WTC11 (cell line): ENCODE measurements at regions not wholly inside any gene's neighbourhood (a gene's known extent, or its start where the extent isn't known, plus 50 kb on each side); places are given as distances from the start of the nearest gene placed in this dataset.
A peak's percentile ranks its signal among the peaks of the same experiment; 100 is the strongest.

Experiments
- ATAC-seq: fragments of 200-7000 bp; cut with Tn5 transposase; 2 replicates; pipeline ENCODE4 v1.10.0; 2021; ENCODE audit warnings: mild to moderate bottlenecking, moderate library complexity
- CTCF ChIA-PET: fragments of 300-600 bp; sonication (Branson Sonifier 250); formaldehyde crosslinking; loops from one replicate; lab custom pipeline; 2021; ENCODE audit warnings: antibody characterized with exemption; lab: Charles Lee
- POLR2A ChIA-PET: fragments of 350-600 bp; sonication (Branson Sonifier 250); formaldehyde crosslinking; loops from one replicate; lab custom pipeline; 2021; ENCODE audit warnings: antibody characterized with exemption; lab: Charles Lee
- DNase-seq: peaks from one replicate; pipeline ENCODE4 v3.0.0; 2021; ENCODE audit warnings: low spot score
- H3K27ac Mint-ChIP-seq: 2 replicates; pipeline ENCODE4 v1.8.0; 2021; ENCODE audit warnings: mixed read lengths
- H3K27me3 Mint-ChIP-seq: 2 replicates; pipeline ENCODE4 v1.8.0; 2021; ENCODE audit warnings: low read depth, mild to moderate bottlenecking, moderate library complexity, mixed read lengths
- H3K36me3 Mint-ChIP-seq: 2 replicates; pipeline ENCODE4 v1.8.0; 2021; ENCODE audit warnings: mixed read lengths
- H3K4me1 Mint-ChIP-seq: 2 replicates; pipeline ENCODE4 v1.8.0; 2022; ENCODE audit warnings: mixed read lengths
- H3K4me3 Mint-ChIP-seq: 2 replicates; pipeline ENCODE4 v1.8.0; 2021; ENCODE audit warnings: mild to moderate bottlenecking, moderate library complexity, mixed read lengths
- H3K9me3 Mint-ChIP-seq: 2 replicates; pipeline ENCODE4 v1.8.0; 2021; ENCODE audit warnings: mixed read lengths
- ETV6 ChIP-seq: sonication (generic); formaldehyde crosslinking; IDR thresholded peaks from 2 replicates; pipeline ENCODE4 v1.8.1; 2022; ENCODE audit warnings: mild to moderate bottlenecking, missing genetic modification reagents
- FOXK1 ChIP-seq: sonication (generic); formaldehyde crosslinking; IDR thresholded peaks from 2 replicates; pipeline ENCODE4 v1.8.0; 2022; ENCODE audit warnings: mild to moderate bottlenecking, moderate library complexity, missing genetic modification reagents
- MXD4 ChIP-seq: fragments of 250-450 bp; sonication (Bioruptor Pico); IDR thresholded peaks from 2 replicates; pipeline ENCODE4 v1.8.0; 2021; ENCODE audit warnings: mild to moderate bottlenecking, moderate library complexity, borderline replicate concordance
- MYBL2 ChIP-seq: sonication (generic); formaldehyde crosslinking; IDR thresholded peaks from 2 replicates; pipeline ENCODE4 v1.8.1; 2023; ENCODE audit warnings: mild to moderate bottlenecking, moderate library complexity, missing genetic modification reagents
- NFATC4 ChIP-seq: fragments of 250-450 bp; sonication (Bioruptor Pico); IDR thresholded peaks from 2 replicates; pipeline ENCODE4 v1.9.0; 2021; ENCODE audit warnings: mild to moderate bottlenecking
- NFE2L1 ChIP-seq: sonication (generic); formaldehyde crosslinking; IDR thresholded peaks from 2 replicates; pipeline ENCODE4 v1.8.1; 2023; ENCODE audit warnings: missing genetic modification reagents
- NFYB ChIP-seq: sonication (generic); formaldehyde crosslinking; conservative IDR thresholded peaks from 2 replicates; pipeline ENCODE4 v1.8.0; 2022; ENCODE audit warnings: low read depth, missing genetic modification reagents
- OVOL2 ChIP-seq: fragments of 250-450 bp; sonication (Bioruptor Pico); IDR thresholded peaks from 2 replicates; pipeline ENCODE4 v1.9.0; 2021; ENCODE audit warnings: mild to moderate bottlenecking, borderline replicate concordance
- PRRX2 ChIP-seq: fragments of 250-450 bp; sonication (Bioruptor Pico); IDR thresholded peaks from 2 replicates; pipeline ENCODE4 v1.8.0; 2021; ENCODE audit warnings: mild to moderate bottlenecking
- RELA ChIP-seq: sonication (generic); formaldehyde crosslinking; IDR thresholded peaks from 2 replicates; pipeline ENCODE4 v1.8.1; 2022; ENCODE audit warnings: missing genetic modification reagents, mild to moderate bottlenecking, borderline replicate concordance
- SP1 ChIP-seq: sonication (generic); formaldehyde crosslinking; conservative IDR thresholded peaks from 2 replicates; pipeline ENCODE4 v1.8.1; 2022; ENCODE audit warnings: missing genetic modification reagents
- TP53 ChIP-seq: sonication (generic); formaldehyde crosslinking; IDR thresholded peaks from 2 replicates; pipeline ENCODE4 v1.8.1; 2023; ENCODE audit warnings: mild to moderate bottlenecking, missing genetic modification reagents
- ZNF232 ChIP-seq: sonication (generic); formaldehyde crosslinking; IDR thresholded peaks from 2 replicates; pipeline ENCODE4 v1.8.0; 2022; ENCODE audit warnings: mild to moderate bottlenecking, missing genetic modification reagents
- ZNF263 ChIP-seq: sonication (generic); formaldehyde crosslinking; IDR thresholded peaks from 2 replicates; pipeline ENCODE4 v1.8.1; 2022; ENCODE audit warnings: low read depth, mild to moderate bottlenecking, moderate library complexity, missing genetic modification reagents
- ZNF317 ChIP-seq: sonication (generic); formaldehyde crosslinking; IDR thresholded peaks from 2 replicates; pipeline ENCODE4 v1.8.1; 2023; ENCODE audit warnings: low read depth, mild to moderate bottlenecking, moderate library complexity, missing genetic modification reagents, borderline replicate concordance
- ZNF671 ChIP-seq: fragments of 250-450 bp; sonication (Bioruptor Pico); IDR thresholded peaks from 2 replicates; pipeline ENCODE4 v1.8.0; 2021; ENCODE audit warnings: mild to moderate bottlenecking
- TF ChIP-seq, protein P1 (sequence below): sonication (generic); formaldehyde crosslinking; IDR thresholded peaks from 2 replicates; pipeline ENCODE4 v1.8.0; 2022; ENCODE audit warnings: mild to moderate bottlenecking, missing genetic modification reagents
- TF ChIP-seq, protein P2 (sequence below): sonication (generic); formaldehyde crosslinking; IDR thresholded peaks from 2 replicates; pipeline ENCODE4 v1.8.1; 2022; ENCODE audit warnings: missing genetic modification reagents, borderline replicate concordance
- TF ChIP-seq, protein P3 (sequence below): sonication (generic); formaldehyde crosslinking; IDR thresholded peaks from 2 replicates; pipeline ENCODE4 v1.8.0; 2023; ENCODE audit warnings: mild to moderate bottlenecking, missing genetic modification reagents
- TF ChIP-seq, protein P4 (sequence below): fragments of 250-450 bp; sonication (Bioruptor Pico); IDR thresholded peaks from 2 replicates; pipeline ENCODE4 v1.9.0; 2021; ENCODE audit warnings: mild to moderate bottlenecking

DNA sequence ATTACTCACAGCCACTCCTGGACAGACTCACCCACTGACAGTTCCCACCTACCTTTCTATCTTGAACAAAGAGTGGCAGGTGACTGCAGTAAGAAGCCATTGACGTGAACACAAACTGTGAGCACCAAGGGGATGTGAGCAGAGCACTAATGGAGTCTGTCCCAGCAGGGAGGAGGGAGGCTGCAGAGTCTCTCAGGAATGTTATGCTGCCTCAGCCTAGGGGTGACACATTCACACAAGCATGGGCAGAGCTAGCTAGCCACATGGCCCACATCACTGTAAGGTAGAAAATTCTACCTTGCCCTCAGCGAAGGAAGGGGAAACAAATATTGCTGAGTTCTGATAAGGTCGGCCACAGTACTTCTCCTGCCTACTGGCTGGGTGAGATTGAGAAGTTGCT is 56.8 kb upstream of the PTGFRN start:
- H3K36me3 Mint-ChIP-seq: peaks cover 3% of the 10 kb centered on the region; the same call in 1 of the 2 replicates
- ChIA-PET CTCF (interaction anchor here (0.6 to 1.6 kb wide), 5 partner anchors 26 to 207 kb away, joined by 3 to 12 read pairs (median 4); partner anchors contain the start of gene TTF2), POLR2A (interaction anchor here (1.0 to 1.3 kb wide), 2 partner anchors 26 to 29 kb away, joined by 3 read pairs; no protein-coding TSS in a partner anchor)
- ATAC-seq (peak; percentile 34), DNase-seq (no peak)
- H3K4me3 Mint-ChIP-seq: no peak overlapping the region
- peak overlapping the region; percentile 93 for H3K27ac Mint-ChIP-seq
- peaks cover 5% of the 10 kb centered on the region; the same call in 1 of the 2 replicates for H3K9me3 Mint-ChIP-seq
- H3K27me3 Mint-ChIP-seq: no peaks in the 10 kb centered on the region
- TF ChIP-seq ZNF263 (CRISPR knock-in tag) (peak; percentile 84; the same call in 1 of the 2 replicates), NFE2L1 (CRISPR knock-in tag) (no peak)
- H3K4me1 Mint-ChIP-seq: peaks cover 58% of the 10 kb centered on the region

DNA sequence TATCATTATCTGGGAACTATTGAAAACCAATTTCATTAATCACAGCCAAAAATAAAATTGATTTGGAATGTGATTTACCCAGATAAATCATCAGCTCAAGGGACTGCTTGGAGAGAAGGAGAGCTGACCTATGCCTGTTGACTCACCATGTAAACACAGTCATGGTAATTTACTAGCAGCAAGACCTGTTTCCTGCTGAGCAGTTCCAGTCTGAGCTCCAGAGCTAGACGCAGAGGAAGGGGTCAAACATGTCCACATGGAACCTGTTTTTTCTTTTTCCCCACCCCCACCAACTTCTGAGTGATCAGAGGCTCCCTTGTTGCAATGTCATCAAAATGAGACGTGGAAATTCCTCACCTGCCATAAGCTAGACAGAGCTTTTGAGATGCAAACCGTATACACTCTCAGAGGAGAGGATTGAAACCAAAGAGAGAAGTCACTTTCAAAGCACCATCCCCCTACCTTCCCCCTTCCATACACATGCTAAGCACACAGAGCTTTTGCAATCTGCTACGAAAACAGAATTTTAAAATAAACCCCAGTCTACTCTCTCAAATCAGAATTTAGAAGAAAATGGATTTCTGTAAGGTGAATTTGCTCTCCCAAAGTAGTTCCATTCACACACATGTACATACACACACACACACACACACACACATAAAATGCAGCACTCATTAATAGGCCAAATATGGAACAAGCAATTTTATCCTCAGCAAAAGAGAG is 55.9 kb upstream of the PTGFRN start:
- H3K4me1 Mint-ChIP-seq: peaks cover 58% of the 10 kb centered on the region
- peak overlapping the region; percentile 49 for H3K4me3 Mint-ChIP-seq
- DNase-seq (no peak), ATAC-seq (peak; percentile 87)
- CTCF ChIA-PET: interaction anchor here (0.6 to 1.6 kb wide), 9 partner anchors 18 to 313 kb away, joined by 3 to 12 read pairs (median 4); partner anchors contain the start of gene TTF2
- H3K27ac Mint-ChIP-seq: peak overlapping the region; percentile 97
- no peaks in the 10 kb centered on the region for H3K27me3 Mint-ChIP-seq
- TF ChIP-seq ETV6 (CRISPR knock-in tag) (0 out of 2 replicates have a peak, but pooled peaks have one; percentile 39), SP1 (CRISPR knock-in tag) (0 out of 2 replicates have a peak, but pooled peaks have one; percentile 35), MXD4 (no peak), ZNF232 (no peak), FOXK1 (CRISPR knock-in tag) (peak; percentile 76; the same call in 1 of the 2 replicates), MYBL2 (no peak), RELA (CRISPR knock-in tag) (no peak), TP53 (CRISPR knock-in tag) (no peak), ZNF317 (CRISPR knock-in tag) (no peak)
- TF ChIP-seq, protein P1, sequence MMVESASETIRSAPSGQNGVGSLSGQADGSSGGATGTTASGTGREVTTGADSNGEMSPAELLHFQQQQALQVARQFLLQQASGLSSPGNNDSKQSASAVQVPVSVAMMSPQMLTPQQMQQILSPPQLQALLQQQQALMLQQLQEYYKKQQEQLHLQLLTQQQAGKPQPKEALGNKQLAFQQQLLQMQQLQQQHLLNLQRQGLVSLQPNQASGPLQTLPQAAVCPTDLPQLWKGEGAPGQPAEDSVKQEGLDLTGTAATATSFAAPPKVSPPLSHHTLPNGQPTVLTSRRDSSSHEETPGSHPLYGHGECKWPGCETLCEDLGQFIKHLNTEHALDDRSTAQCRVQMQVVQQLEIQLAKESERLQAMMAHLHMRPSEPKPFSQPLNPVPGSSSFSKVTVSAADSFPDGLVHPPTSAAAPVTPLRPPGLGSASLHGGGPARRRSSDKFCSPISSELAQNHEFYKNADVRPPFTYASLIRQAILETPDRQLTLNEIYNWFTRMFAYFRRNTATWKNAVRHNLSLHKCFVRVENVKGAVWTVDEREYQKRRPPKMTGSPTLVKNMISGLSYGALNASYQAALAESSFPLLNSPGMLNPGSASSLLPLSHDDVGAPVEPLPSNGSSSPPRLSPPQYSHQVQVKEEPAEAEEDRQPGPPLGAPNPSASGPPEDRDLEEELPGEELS (CRISPR knock-in tag): peak; percentile 76; the same call in 1 of the 2 replicates
- TF ChIP-seq, protein P2, sequence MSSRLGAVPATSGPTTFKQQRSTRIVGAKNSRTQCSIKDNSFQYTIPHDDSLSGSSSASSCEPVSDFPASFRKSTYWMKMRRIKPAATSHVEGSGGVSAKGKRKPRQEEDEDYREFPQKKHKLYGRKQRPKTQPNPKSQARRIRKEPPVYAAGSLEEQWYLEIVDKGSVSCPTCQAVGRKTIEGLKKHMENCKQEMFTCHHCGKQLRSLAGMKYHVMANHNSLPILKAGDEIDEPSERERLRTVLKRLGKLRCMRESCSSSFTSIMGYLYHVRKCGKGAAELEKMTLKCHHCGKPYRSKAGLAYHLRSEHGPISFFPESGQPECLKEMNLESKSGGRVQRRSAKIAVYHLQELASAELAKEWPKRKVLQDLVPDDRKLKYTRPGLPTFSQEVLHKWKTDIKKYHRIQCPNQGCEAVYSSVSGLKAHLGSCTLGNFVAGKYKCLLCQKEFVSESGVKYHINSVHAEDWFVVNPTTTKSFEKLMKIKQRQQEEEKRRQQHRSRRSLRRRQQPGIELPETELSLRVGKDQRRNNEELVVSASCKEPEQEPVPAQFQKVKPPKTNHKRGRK (CRISPR knock-in tag): no peak
- TF ChIP-seq, protein P3, sequence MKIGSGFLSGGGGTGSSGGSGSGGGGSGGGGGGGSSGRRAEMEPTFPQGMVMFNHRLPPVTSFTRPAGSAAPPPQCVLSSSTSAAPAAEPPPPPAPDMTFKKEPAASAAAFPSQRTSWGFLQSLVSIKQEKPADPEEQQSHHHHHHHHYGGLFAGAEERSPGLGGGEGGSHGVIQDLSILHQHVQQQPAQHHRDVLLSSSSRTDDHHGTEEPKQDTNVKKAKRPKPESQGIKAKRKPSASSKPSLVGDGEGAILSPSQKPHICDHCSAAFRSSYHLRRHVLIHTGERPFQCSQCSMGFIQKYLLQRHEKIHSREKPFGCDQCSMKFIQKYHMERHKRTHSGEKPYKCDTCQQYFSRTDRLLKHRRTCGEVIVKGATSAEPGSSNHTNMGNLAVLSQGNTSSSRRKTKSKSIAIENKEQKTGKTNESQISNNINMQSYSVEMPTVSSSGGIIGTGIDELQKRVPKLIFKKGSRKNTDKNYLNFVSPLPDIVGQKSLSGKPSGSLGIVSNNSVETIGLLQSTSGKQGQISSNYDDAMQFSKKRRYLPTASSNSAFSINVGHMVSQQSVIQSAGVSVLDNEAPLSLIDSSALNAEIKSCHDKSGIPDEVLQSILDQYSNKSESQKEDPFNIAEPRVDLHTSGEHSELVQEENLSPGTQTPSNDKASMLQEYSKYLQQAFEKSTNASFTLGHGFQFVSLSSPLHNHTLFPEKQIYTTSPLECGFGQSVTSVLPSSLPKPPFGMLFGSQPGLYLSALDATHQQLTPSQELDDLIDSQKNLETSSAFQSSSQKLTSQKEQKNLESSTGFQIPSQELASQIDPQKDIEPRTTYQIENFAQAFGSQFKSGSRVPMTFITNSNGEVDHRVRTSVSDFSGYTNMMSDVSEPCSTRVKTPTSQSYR (CRISPR knock-in tag): peak; percentile 4; the same call in 1 of the 2 replicates
- H3K9me3 Mint-ChIP-seq: peaks cover 5% of the 10 kb centered on the region; the same call in 1 of the 2 replicates
- H3K36me3 Mint-ChIP-seq: peaks cover 3% of the 10 kb centered on the region; the same call in 1 of the 2 replicates
- POLR2A ChIA-PET: interaction anchor here (1.0 to 1.3 kb wide), 3 partner anchors 26 to 206 kb away, joined by 3 to 8 read pairs (median 3); partner anchors contain the start of gene TTF2

DNA sequence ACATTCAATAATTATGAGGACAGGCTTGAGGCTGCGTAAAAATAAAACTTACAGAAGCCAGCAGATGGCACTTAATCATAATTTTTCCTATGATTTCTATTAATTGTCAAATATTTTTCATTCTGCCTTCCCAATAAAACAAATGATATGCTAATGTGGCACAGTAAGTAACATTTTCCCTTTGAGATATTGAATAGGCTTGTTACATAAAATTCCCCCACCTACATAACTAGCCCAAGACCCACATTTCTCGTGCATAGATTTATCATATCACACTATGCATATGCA is 55.4 kb upstream of the PTGFRN start:
- Mint-ChIP-seq H3K27ac (peak overlapping the region; percentile 97), H3K4me3 (peak overlapping the region; percentile 49), H3K36me3 (peaks cover 3% of the 10 kb centered on the region; the same call in 1 of the 2 replicates), H3K9me3 (peaks cover 5% of the 10 kb centered on the region; the same call in 1 of the 2 replicates), H3K4me1 (peaks cover 56% of the 10 kb centered on the region), H3K27me3 (no peaks in the 10 kb centered on the region)
- ATAC-seq (no peak), DNase-seq (no peak)
- CTCF ChIA-PET: interaction anchor here (0.6 to 1.6 kb wide), 6 partner anchors 20 to 313 kb away, joined by 3 to 12 read pairs (median 4); partner anchors contain the start of gene TTF2
- POLR2A ChIA-PET: interaction anchor here (1.1 kb wide), 1 partner anchor 206 kb away, joined by 8 read pairs; the partner anchor contains the start of gene TTF2
- no peak for TF ChIP-seq OVOL2 (CRISPR knock-in tag)
- no peak for TF ChIP-seq ZNF671 (CRISPR knock-in tag)
- TF ChIP-seq PRRX2 (CRISPR knock-in tag): no peak
- no peak for TF ChIP-seq NFE2L1 (CRISPR knock-in tag)
- TF ChIP-seq, protein P4, sequence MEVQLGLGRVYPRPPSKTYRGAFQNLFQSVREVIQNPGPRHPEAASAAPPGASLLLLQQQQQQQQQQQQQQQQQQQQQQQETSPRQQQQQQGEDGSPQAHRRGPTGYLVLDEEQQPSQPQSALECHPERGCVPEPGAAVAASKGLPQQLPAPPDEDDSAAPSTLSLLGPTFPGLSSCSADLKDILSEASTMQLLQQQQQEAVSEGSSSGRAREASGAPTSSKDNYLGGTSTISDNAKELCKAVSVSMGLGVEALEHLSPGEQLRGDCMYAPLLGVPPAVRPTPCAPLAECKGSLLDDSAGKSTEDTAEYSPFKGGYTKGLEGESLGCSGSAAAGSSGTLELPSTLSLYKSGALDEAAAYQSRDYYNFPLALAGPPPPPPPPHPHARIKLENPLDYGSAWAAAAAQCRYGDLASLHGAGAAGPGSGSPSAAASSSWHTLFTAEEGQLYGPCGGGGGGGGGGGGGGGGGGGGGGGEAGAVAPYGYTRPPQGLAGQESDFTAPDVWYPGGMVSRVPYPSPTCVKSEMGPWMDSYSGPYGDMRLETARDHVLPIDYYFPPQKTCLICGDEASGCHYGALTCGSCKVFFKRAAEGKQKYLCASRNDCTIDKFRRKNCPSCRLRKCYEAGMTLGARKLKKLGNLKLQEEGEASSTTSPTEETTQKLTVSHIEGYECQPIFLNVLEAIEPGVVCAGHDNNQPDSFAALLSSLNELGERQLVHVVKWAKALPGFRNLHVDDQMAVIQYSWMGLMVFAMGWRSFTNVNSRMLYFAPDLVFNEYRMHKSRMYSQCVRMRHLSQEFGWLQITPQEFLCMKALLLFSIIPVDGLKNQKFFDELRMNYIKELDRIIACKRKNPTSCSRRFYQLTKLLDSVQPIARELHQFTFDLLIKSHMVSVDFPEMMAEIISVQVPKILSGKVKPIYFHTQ (CRISPR knock-in tag): no peak
- no peak for TF ChIP-seq NFATC4 (CRISPR knock-in tag)
- TF ChIP-seq NFYB: no peak
